Endothelial cell (in vitro differentiated cells): ENCODE measurements at regions not wholly inside any gene's neighbourhood (a gene's known extent, or its start where the extent isn't known, plus 50 kb on each side); places are given as distances from the start of the nearest gene placed in this dataset.

Source experiments
- DNase-seq: peaks from one replicate; pipeline ENCODE4 v3.0.0; 2021; ENCODE audit warnings: low spot score
- H3K27ac Mint-ChIP-seq: one replicate; pipeline ENCODE4 v1.8.0; 2021; ENCODE audit warnings: mixed read lengths, inconsistent platforms; ENCODE audit not compliant: unreplicated experiment
- H3K27me3 Mint-ChIP-seq: one replicate; pipeline ENCODE4 v1.8.0; 2021; ENCODE audit warnings: mild to moderate bottlenecking, moderate library complexity, mixed read lengths, inconsistent platforms; ENCODE audit not compliant: unreplicated experiment
- H3K36me3 Mint-ChIP-seq: one replicate; pipeline ENCODE4 v1.8.0; 2021; ENCODE audit warnings: mild to moderate bottlenecking, low read depth, mixed read lengths, inconsistent platforms; ENCODE audit not compliant: unreplicated experiment
- H3K4me1 Mint-ChIP-seq: one replicate; pipeline ENCODE4 v1.8.0; 2021; ENCODE audit warnings: mild to moderate bottlenecking, mixed read lengths, inconsistent platforms; ENCODE audit not compliant: unreplicated experiment
- H3K4me3 Mint-ChIP-seq: one replicate; pipeline ENCODE4 v1.8.0; 2021; ENCODE audit warnings: mild to moderate bottlenecking, mixed read lengths, inconsistent platforms; ENCODE audit not compliant: unreplicated experiment
- H3K9me3 Mint-ChIP-seq: one replicate; pipeline ENCODE4 v1.8.0; 2021; ENCODE audit warnings: mixed read lengths, inconsistent platforms; ENCODE audit not compliant: unreplicated experiment
- TF ChIP-seq, protein P1 (sequence below): fragments of 200-600 bp; sonication (generic); IDR thresholded peaks from one replicate; pipeline ENCODE4 v1.5.0; 2021; ENCODE audit warnings: antibody characterized with exemption; ENCODE audit not compliant: unreplicated experiment

DNA sequence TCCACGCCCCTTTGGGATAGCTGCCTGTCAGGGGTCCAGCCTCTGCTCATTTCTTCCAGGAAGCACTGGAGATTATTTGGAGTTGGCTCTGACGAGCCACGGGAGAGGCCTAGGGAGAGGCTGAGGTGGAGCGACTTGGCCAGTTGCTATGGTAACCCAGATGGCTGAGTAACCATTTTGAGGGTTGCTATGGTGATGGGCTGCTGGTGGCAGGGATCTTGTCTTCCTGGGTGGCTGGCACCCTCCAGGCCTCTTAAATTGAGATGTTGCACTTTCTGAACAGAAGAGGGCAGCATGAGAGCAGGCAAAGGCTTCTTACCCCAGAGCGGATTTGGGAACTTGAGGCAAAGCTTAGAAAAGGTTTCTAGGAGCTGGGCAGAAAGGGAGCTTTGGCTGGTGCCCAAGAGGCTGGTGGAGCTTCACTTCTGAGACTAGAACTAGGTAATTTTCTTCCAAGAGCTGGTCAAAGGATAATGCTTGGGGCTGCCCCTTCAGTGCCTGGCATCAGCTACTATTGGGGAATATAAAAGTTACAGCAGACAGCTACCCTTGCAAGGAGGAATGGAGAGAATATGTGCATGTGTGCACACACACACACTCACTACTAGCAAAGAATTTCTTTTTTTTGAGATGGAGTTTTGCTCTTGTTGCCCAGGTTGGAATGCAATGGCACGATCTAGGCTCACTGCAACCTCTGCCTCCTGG lies 72.5 kb downstream of the NDUFS5 start:
- H3K4me1 Mint-ChIP-seq = peaks cover 20% of the 10 kb centered on the region
- H3K9me3 Mint-ChIP-seq = no peaks in the 10 kb centered on the region
- TF ChIP-seq, protein P1, sequence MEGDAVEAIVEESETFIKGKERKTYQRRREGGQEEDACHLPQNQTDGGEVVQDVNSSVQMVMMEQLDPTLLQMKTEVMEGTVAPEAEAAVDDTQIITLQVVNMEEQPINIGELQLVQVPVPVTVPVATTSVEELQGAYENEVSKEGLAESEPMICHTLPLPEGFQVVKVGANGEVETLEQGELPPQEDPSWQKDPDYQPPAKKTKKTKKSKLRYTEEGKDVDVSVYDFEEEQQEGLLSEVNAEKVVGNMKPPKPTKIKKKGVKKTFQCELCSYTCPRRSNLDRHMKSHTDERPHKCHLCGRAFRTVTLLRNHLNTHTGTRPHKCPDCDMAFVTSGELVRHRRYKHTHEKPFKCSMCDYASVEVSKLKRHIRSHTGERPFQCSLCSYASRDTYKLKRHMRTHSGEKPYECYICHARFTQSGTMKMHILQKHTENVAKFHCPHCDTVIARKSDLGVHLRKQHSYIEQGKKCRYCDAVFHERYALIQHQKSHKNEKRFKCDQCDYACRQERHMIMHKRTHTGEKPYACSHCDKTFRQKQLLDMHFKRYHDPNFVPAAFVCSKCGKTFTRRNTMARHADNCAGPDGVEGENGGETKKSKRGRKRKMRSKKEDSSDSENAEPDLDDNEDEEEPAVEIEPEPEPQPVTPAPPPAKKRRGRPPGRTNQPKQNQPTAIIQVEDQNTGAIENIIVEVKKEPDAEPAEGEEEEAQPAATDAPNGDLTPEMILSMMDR = peak; percentile 59
- H3K36me3 Mint-ChIP-seq = no peaks in the 10 kb centered on the region
- H3K4me3 Mint-ChIP-seq = no peak overlapping the region
- H3K27me3 Mint-ChIP-seq = peaks cover 7% of the 10 kb centered on the region
- peak; percentile 36 for DNase-seq
- H3K27ac Mint-ChIP-seq = peak overlapping the region; percentile 67

DNA sequence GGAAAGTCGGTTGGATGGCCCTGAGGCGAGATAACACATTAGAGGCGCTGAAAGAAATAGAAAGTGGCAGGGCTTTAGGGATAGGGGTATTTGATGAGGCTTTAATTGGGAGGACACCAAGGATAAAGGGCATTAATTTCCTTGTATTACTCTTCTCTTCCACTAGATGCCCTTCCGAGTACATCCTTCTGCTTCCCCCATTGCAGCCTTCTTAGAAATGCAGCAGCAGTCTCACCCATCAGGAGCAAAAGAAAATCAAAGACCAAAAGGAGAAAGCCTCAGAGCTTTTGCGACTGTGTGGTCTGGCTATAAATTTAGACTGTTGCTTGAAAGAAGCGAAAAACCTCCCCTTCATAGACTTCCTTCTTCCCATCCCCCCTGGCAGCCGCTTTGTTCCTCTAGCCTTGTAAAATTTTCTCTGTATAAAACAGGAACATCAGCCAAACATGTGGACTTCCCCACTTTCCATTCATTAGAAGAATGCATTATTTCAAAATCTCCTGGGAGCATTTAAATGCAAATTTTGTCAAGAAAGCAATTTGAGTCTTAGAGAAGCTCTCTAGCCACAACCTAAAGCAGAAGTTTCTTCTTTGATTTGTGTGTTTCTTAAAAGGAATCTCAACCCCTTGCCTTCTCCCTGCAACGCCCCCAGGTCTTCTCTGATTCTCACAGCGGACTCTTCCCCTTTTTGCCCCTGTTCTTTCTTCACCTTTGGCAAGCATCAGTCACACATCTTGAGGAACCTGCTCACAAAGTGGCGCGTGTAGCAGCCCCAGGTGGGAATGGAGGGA lies 76.6 kb downstream of the NDUFS5 start:
- Mint-ChIP-seq H3K9me3 (no peaks in the 10 kb centered on the region), H3K36me3 (no peaks in the 10 kb centered on the region), H3K27me3 (peaks cover 11% of the 10 kb centered on the region), H3K4me3 (peak overlapping the region; percentile 90), H3K4me1 (peaks cover 35% of the 10 kb centered on the region), H3K27ac (peak overlapping the region; percentile 93)
- no peak for DNase-seq
- TF ChIP-seq, protein P1 = peak; percentile 55

DNA sequence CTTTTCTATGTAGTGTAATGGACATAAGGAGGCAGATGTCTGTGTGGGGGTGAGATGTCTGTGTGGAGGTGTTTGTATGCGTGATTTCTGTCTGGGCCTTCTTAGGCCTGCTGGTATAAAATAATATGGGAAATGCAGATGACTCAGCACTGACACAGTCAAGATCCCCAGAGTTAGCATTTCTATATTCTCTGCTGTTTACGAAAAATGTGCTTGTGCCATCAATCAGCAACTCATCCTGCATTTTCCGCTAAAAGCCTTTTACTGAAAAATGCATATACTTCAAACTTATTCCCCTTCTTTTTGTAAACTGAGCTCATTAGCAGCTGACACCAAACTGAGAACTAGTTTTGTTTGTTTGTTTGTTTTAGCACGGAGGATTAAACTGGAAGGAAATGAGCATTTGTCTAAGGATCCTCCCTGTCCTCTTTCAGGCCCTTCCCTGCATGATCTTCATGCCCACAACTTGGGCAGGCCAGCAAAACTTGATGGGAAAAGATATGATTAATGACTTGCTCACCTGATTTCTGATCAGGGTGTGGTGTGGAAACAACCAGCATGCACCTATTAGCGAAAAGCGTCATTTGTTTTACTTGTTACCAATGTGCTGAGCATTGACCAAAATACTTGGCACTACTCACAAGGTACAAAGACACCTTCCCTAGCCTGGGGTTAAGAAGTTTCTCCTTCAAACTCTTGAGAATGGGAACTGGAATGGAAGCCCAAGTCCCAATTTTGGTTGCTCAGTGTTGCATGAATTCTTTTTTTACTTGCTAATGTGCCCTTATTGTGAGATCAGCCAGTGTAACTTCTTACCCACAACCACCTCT lies 77.4 kb downstream of the NDUFS5 start:
- Mint-ChIP-seq H3K36me3 (no peaks in the 10 kb centered on the region), H3K4me1 (peaks cover 35% of the 10 kb centered on the region), H3K4me3 (peak overlapping the region; percentile 90), H3K27me3 (peaks cover 11% of the 10 kb centered on the region), H3K9me3 (no peaks in the 10 kb centered on the region), H3K27ac (peak overlapping the region; percentile 93)
- no peak for DNase-seq
- TF ChIP-seq, protein P1 = no peak

DNA sequence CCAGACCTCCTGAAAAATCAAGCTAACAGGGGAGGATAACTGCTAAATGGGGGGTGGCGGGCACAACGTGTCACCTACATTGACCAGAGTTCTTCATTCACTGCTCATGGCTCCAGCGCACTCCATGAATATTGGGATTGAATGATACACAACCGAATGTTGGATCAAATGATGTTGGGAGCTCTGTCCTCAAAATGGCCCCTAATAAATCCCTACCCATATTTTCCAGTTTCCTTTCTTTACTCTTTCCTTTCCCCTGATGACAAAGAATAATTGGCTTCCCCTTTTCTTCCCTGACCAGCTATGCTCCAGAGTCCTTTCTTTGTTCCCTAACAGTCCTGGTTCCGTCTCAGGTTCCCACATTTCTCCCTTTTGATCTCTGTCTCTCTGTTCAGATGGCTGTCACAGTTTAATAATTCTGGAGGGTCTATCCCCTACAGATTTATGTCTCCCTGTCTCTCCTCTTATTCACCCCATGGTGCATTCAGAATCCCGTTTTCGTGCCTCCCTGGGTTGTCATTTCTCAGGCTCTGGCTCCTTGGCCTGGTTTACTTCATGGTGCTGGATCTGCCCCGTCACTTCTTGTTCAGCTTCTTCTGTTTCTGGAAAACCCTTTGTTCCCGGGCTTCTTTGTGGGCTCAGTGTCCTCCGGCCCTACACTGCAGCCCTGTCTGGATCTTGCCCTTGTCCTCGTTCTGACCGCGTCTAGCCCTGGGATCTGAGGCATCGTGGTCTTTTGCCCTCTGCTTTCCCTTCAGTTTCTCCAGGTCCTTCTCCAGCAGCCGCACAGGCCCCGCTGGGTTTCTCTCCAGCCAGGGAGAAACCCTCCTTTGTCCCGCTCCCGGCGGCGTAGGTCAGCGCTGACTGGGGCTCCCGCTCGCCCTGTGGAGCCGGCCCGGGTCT lies 78.3 kb downstream of the NDUFS5 start:
- peaks cover 35% of the 10 kb centered on the region for H3K4me1 Mint-ChIP-seq
- H3K27ac Mint-ChIP-seq = peak overlapping the region; percentile 93
- H3K36me3 Mint-ChIP-seq = no peaks in the 10 kb centered on the region
- peaks cover 11% of the 10 kb centered on the region for H3K27me3 Mint-ChIP-seq
- H3K4me3 Mint-ChIP-seq = peak overlapping the region; percentile 90
- peak; percentile 55 for DNase-seq
- TF ChIP-seq, protein P1 = no peak
- no peaks in the 10 kb centered on the region for H3K9me3 Mint-ChIP-seq
